Bronchial epithelial cell (primary cell): ENCODE measurements at regions not wholly inside any gene's neighbourhood (a gene's known extent, or its start where the extent isn't known, plus 50 kb on each side); places are given as distances from the start of the nearest gene placed in this dataset.

Experiments
- DNase-seq: peaks from one replicate; pipeline ENCODE4 v3.0.0-alpha.2; 2010; ENCODE audit warnings: low read depth
- FAIRE-seq: peaks from 2 replicates; lab custom pipeline; 2011; peaks lifted over from hg19 to GRCh38; lab: Jason Lieb, UNC
- H3K27me3 ChIP-seq: 2 replicates; pipeline ENCODE4 v1.5.1; 2011; ENCODE audit warnings: low read length; ENCODE audit not compliant: control insufficient read depth, insufficient read depth
- H3K36me3 ChIP-seq: 2 replicates; pipeline ENCODE4 v1.5.1; 2011; ENCODE audit warnings: low read length; ENCODE audit not compliant: control insufficient read depth, insufficient read depth
- H3K4me3 ChIP-seq: 2 replicates; pipeline ENCODE4 v1.5.1; 2011; ENCODE audit warnings: mild to moderate bottlenecking, low read depth, low read length, control low read depth
- TF ChIP-seq, protein P1 (sequence below): IDR thresholded peaks from 2 replicates; pipeline ENCODE4 v1.5.1; 2011; ENCODE audit warnings: mild to moderate bottlenecking, moderate library complexity, low read length, control low read depth, inconsistent platforms; ENCODE audit not compliant: insufficient read depth, severe bottlenecking

- DNase-seq = no peak
- TF ChIP-seq, protein P1, sequence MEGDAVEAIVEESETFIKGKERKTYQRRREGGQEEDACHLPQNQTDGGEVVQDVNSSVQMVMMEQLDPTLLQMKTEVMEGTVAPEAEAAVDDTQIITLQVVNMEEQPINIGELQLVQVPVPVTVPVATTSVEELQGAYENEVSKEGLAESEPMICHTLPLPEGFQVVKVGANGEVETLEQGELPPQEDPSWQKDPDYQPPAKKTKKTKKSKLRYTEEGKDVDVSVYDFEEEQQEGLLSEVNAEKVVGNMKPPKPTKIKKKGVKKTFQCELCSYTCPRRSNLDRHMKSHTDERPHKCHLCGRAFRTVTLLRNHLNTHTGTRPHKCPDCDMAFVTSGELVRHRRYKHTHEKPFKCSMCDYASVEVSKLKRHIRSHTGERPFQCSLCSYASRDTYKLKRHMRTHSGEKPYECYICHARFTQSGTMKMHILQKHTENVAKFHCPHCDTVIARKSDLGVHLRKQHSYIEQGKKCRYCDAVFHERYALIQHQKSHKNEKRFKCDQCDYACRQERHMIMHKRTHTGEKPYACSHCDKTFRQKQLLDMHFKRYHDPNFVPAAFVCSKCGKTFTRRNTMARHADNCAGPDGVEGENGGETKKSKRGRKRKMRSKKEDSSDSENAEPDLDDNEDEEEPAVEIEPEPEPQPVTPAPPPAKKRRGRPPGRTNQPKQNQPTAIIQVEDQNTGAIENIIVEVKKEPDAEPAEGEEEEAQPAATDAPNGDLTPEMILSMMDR = no peak
- H3K4me3 ChIP-seq = no peak overlapping the region
- H3K36me3 ChIP-seq = no peaks in the 10 kb centered on the region
- peak; percentile 82 for FAIRE-seq
- no peaks in the 10 kb centered on the region for H3K27me3 ChIP-seq
Observed at GRCh38 chr6:16909658-16910360, 148.5 kb upstream of the ATXN1 start.

DNA sequence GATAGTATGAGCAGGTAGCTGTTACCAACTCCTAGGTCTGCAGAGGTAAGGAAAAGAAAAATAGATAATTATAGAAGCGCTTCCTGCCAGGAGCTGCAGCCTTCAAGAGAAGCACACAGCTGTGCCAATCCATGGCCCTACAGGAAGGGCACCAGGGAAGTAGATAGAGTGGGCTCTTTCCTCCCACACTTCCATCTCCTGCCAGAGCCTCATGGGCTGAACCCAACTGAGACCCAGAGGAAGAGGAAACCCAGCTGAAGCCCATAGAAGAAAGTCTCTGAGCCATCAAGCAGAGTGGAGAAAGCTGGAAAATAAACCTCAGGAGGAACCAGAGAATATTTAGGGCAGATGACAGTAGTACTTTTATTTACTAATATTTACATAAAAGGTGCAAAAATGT lies 146.7 kb upstream of the ATXN1 start:
- no peaks in the 10 kb centered on the region for H3K27me3 ChIP-seq
- DNase-seq (no peak), FAIRE-seq (no peak)
- no peaks in the 10 kb centered on the region for H3K36me3 ChIP-seq
- no peak overlapping the region for H3K4me3 ChIP-seq
- TF ChIP-seq, protein P1 = no peak

DNA sequence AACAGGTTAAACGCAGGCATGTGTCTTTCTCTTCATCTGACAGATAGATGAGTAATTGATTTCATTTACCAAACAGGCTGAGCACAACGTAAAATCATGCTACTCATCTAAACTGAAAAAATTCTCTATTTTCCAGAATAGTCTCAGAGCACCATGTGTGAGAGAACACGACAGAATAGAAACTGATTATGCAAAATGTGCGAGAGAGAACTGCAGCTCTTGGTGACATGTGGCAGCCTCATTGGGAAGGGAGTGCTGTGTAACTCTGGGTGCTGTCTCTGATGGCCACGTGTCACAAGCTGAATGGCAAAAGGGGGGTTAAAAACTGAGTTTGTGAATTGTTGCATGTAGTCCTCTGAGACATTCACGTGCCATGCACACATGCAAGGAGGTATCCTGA lies 143.7 kb upstream of the ATXN1 start:
- H3K27me3 ChIP-seq = no peaks in the 10 kb centered on the region
- FAIRE-seq = no peak
- DNase-seq = no peak
- TF ChIP-seq, protein P1 = no peak
- H3K36me3 ChIP-seq = no peaks in the 10 kb centered on the region
- H3K4me3 ChIP-seq = no peak overlapping the region

GRCh38 chr6:16903470-16903869 lies 142.2 kb upstream of the ATXN1 start:
- H3K4me3 ChIP-seq = no peak overlapping the region
- TF ChIP-seq, protein P1 = no peak
- no peaks in the 10 kb centered on the region for H3K27me3 ChIP-seq
- DNase-seq (no peak), FAIRE-seq (no peak)
- no peaks in the 10 kb centered on the region for H3K36me3 ChIP-seq

DNA sequence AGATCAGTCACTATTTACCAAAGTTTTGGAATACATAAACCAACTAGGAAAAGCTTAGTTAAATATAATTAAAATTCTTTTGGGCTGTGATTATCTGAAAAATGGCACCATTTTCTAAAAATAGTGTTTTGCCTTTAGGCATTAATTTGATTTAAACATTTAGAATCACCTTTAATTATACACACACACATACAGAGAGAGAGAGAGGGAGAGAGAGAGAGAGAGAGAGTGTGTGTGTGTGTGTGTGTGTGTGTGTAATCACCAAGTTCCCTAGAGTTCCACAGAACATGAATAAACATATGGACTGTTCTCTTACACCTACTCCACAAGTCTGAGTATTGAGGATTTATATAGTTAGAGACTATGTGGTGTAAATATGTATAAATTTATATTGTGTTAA lies 141.2 kb upstream of the ATXN1 start:
- TF ChIP-seq, protein P1 = no peak
- no peak for DNase-seq
- Histone ChIP-seq H3K36me3 (no peaks in the 10 kb centered on the region), H3K27me3 (peaks cover 1% of the 10 kb centered on the region), H3K4me3 (no peak overlapping the region)
- no peak for FAIRE-seq

DNA sequence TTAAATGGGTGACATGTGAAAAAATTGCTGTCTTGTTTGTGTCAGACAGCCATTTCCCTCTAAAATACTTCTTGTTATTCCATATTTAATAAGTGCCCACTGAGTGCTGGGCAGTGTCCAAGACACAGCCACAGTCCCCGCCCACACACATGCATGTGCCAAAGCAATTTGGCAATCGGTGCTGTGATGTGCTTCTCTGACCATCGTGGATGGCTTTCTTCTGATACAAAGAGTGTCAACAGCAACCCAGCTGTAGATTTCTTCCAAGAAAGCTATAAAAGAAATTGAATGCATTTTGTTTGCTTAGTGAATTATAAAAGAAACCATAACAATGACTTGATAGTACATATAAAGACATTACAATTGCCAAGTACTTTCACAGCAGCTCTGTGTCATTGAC lies 140.5 kb upstream of the ATXN1 start:
- H3K27me3 ChIP-seq = peaks cover 2% of the 10 kb centered on the region
- TF ChIP-seq, protein P1 = no peak
- no peak overlapping the region for H3K4me3 ChIP-seq
- FAIRE-seq (no peak), DNase-seq (peak; percentile 46)
- H3K36me3 ChIP-seq = no peaks in the 10 kb centered on the region
